SK-N-SH treated with all-trans-retinoic acid at 6 μM for 48 hours (cell line): ENCODE measurements at regions not wholly inside any gene's neighbourhood (a gene's known extent, or its start where the extent isn't known, plus 50 kb on each side); places are given as distances from the start of the nearest gene placed in this dataset.

Source experiments
- ATAC-seq: fragments of 200-7000 bp; cut with Tn5 transposase; 3 replicates; pipeline ENCODE4 v1.9.1; 2020; ENCODE audit warnings: mild to moderate bottlenecking, moderate library complexity
- ARNTL ChIP-seq: fragments of 450-650 bp; formaldehyde crosslinking; IDR thresholded peaks from 2 replicates; pipeline ENCODE4 v1.5.0; 2020; ENCODE audit warnings: low read depth, mild to moderate bottlenecking, moderate library complexity, borderline replicate concordance
- BACH2 ChIP-seq: fragments of 250-450 bp; sonication (Bioruptor Pico); IDR thresholded peaks from 2 replicates; pipeline ENCODE4 v1.9.0; 2021; ENCODE audit warnings: mild to moderate bottlenecking, borderline replicate concordance
- ESRRG ChIP-seq: fragments of 250-450 bp; sonication (Bioruptor Pico); IDR thresholded peaks from 2 replicates; pipeline ENCODE4 v1.6.1; 2021; ENCODE audit warnings: mild to moderate bottlenecking
- GLIS3 ChIP-seq: fragments of 250-450 bp; sonication (Bioruptor Pico); IDR thresholded peaks from 2 replicates; pipeline ENCODE4 v1.5.0; 2020; ENCODE audit warnings: mild to moderate bottlenecking, moderate library complexity
- ISL1 ChIP-seq: fragments of 250-450 bp; sonication (Bioruptor Pico); IDR thresholded peaks from 2 replicates; pipeline ENCODE4 v2.1.2; 2022; ENCODE audit warnings: mild to moderate bottlenecking, moderate library complexity
- OSR1 ChIP-seq: fragments of 250-450 bp; sonication (Bioruptor Pico); IDR thresholded peaks from 2 replicates; pipeline ENCODE4 v1.8.0; 2022; ENCODE audit warnings: moderate library complexity, mild to moderate bottlenecking, inconsistent platforms
- PPARA ChIP-seq: fragments of 250-450 bp; sonication (Bioruptor Pico); IDR thresholded peaks from 2 replicates; pipeline ENCODE4 v1.5.0; 2020; ENCODE audit warnings: mild to moderate bottlenecking, borderline replicate concordance
- RARB ChIP-seq: fragments of 250-450 bp; sonication (Bioruptor Pico); IDR thresholded peaks from 2 replicates; pipeline ENCODE4 v1.8.0; 2021; ENCODE audit warnings: mild to moderate bottlenecking, moderate library complexity
- SNAI2 ChIP-seq: fragments of 250-450 bp; sonication (Bioruptor Pico); IDR thresholded peaks from 2 replicates; pipeline ENCODE4 v1.5.0; 2020; ENCODE audit warnings: mild to moderate bottlenecking, moderate library complexity
- TCF4 ChIP-seq: fragments of 250-450 bp; sonication (Bioruptor Pico); IDR thresholded peaks from 2 replicates; pipeline ENCODE4 v1.8.0; 2021; ENCODE audit warnings: mild to moderate bottlenecking, moderate library complexity, borderline replicate concordance
- TOX ChIP-seq: fragments of 250-450 bp; sonication (Bioruptor Pico); IDR thresholded peaks from 2 replicates; pipeline ENCODE4 v1.8.0; 2021; ENCODE audit warnings: mild to moderate bottlenecking, moderate library complexity, borderline replicate concordance
- ZC3H10 ChIP-seq: fragments of 250-450 bp; sonication (Bioruptor Pico); IDR thresholded peaks from 2 replicates; pipeline ENCODE4 v1.5.1; 2021; ENCODE audit warnings: mild to moderate bottlenecking, moderate library complexity
- ZFP3 ChIP-seq: fragments of 250-450 bp; sonication (Bioruptor Pico); IDR thresholded peaks from 2 replicates; pipeline ENCODE4 v1.5.0; 2020; ENCODE audit warnings: mild to moderate bottlenecking, moderate library complexity
- ZFP30 ChIP-seq: fragments of 450-650 bp; formaldehyde crosslinking; IDR thresholded peaks from 2 replicates; pipeline ENCODE4 v1.5.0; 2022; ENCODE audit warnings: mild to moderate bottlenecking, moderate library complexity
- ZNF565 ChIP-seq: fragments of 450-650 bp; formaldehyde crosslinking; conservative IDR thresholded peaks from 2 replicates; pipeline ENCODE4 v1.5.0; 2020; ENCODE audit warnings: low read depth, mild to moderate bottlenecking, moderate library complexity
- ZNF70 ChIP-seq: fragments of 450-650 bp; formaldehyde crosslinking; IDR thresholded peaks from 2 replicates; pipeline ENCODE4 v1.5.0; 2020; ENCODE audit warnings: mild to moderate bottlenecking, moderate library complexity
- ZNF8 ChIP-seq: fragments of 450-650 bp; formaldehyde crosslinking; IDR thresholded peaks from 2 replicates; pipeline ENCODE4 v1.5.0; 2020; ENCODE audit warnings: mild to moderate bottlenecking, moderate library complexity
- TF ChIP-seq, protein P1 (sequence below): fragments of 250-450 bp; sonication (Bioruptor Pico); IDR thresholded peaks from 2 replicates; pipeline ENCODE4 v1.5.1; 2020; ENCODE audit warnings: low read depth, mild to moderate bottlenecking, moderate library complexity
- TF ChIP-seq, protein P2 (sequence below): fragments of 250-450 bp; sonication (Bioruptor Pico); IDR thresholded peaks from 2 replicates; pipeline ENCODE4 v1.5.1; 2021; ENCODE audit warnings: mild to moderate bottlenecking, moderate library complexity
- TF ChIP-seq, protein P3 (sequence below): fragments of 250-450 bp; sonication (Bioruptor Pico); IDR thresholded peaks from 2 replicates; pipeline ENCODE4 v1.8.0; 2021; ENCODE audit warnings: low read depth, mild to moderate bottlenecking, moderate library complexity, borderline replicate concordance
- TF ChIP-seq, protein P4 (sequence below): fragments of 250-450 bp; sonication (Bioruptor Pico); IDR thresholded peaks from 2 replicates; pipeline ENCODE4 v1.8.0; 2020; ENCODE audit warnings: mild to moderate bottlenecking, moderate library complexity, borderline replicate concordance
- TF ChIP-seq, protein P5 (sequence below): fragments of 250-450 bp; sonication (Bioruptor Pico); IDR thresholded peaks from 2 replicates; pipeline ENCODE4 v1.5.0; 2020; ENCODE audit warnings: mild to moderate bottlenecking, moderate library complexity

DNA sequence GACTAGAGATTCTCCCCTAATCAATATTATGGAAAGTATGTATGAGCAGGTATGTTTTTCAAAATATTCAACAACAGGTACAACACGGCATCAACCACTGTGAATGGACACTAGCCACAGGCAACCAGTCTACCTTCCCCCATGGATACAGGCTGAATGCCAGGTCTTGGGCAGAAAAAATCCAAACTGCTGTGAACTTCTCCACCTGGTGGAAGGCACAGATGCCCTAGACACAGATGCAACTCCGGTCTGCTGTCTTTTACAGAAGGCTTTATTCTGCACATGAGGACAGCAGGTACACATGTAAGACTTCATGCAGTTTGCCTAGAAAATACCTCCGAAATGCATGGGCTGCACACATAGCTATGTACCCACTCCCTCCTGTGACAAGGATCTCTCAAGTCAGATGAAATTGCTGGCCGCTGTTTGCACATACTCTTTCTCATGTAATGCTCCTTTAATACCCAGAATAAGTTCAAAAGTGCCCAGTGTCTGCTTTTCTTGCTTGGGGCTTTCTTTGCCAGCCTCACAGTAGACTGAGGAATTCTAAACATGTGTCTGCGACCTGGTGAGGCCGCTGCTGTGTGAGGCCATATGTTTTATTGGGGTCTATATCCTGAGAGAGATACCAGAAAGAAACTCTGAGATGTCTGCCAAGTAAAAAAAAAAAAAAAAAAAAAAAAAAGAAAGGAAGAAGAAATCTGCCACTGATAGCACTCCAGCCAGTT, 325.9 kb downstream of the FOXO1 start:
- ATAC-seq: peak; percentile 71

DNA sequence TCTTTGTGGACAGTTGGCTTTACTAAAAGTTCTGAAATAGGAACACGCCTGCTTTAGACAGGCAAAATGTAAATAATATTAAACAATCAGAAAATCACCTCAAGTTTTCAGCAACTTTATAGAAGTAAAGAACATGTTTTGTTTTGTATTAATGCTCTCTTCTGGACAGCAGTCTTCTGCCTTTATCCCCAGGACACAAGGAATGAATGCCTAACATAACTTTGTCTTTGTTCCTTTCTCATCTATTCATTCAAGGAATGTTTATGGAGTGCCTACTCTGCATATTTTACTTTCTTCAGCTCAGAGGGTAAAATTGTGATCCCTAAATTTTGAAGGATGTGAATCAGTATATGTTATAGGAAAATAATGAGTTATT, 325.4 kb downstream of the FOXO1 start:
- TF ChIP-seq OSR1 (CRISPR knock-in tag) (no peak), ZNF8 (no peak), ISL1 (CRISPR knock-in tag) (no peak), TCF4 (CRISPR knock-in tag) (no peak), RARB (CRISPR knock-in tag) (no peak), BACH2 (no peak), TOX (CRISPR knock-in tag) (no peak), ZC3H10 (CRISPR knock-in tag) (no peak), ZFP3 (CRISPR knock-in tag) (no peak), ESRRG (CRISPR knock-in tag) (no peak), ZFP30 (CRISPR knock-in tag) (no peak), GLIS3 (no peak), ZNF70 (CRISPR knock-in tag) (no peak), ZNF565 (no peak), SNAI2 (no peak)
- TF ChIP-seq, protein P1, sequence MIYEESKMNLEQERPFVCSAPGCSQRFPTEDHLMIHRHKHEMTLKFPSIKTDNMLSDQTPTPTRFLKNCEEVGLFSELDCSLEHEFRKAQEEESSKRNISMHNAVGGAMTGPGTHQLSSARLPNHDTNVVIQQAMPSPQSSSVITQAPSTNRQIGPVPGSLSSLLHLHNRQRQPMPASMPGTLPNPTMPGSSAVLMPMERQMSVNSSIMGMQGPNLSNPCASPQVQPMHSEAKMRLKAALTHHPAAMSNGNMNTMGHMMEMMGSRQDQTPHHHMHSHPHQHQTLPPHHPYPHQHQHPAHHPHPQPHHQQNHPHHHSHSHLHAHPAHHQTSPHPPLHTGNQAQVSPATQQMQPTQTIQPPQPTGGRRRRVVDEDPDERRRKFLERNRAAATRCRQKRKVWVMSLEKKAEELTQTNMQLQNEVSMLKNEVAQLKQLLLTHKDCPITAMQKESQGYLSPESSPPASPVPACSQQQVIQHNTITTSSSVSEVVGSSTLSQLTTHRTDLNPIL (CRISPR knock-in tag): no peak
- TF ChIP-seq, protein P2, sequence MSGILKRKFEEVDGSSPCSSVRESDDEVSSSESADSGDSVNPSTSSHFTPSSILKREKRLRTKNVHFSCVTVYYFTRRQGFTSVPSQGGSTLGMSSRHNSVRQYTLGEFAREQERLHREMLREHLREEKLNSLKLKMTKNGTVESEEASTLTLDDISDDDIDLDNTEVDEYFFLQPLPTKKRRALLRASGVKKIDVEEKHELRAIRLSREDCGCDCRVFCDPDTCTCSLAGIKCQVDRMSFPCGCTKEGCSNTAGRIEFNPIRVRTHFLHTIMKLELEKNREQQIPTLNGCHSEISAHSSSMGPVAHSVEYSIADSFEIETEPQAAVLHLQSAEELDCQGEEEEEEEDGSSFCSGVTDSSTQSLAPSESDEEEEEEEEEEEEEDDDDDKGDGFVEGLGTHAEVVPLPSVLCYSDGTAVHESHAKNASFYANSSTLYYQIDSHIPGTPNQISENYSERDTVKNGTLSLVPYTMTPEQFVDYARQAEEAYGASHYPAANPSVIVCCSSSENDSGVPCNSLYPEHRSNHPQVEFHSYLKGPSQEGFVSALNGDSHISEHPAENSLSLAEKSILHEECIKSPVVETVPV (CRISPR knock-in tag): no peak
- TF ChIP-seq, protein P3, sequence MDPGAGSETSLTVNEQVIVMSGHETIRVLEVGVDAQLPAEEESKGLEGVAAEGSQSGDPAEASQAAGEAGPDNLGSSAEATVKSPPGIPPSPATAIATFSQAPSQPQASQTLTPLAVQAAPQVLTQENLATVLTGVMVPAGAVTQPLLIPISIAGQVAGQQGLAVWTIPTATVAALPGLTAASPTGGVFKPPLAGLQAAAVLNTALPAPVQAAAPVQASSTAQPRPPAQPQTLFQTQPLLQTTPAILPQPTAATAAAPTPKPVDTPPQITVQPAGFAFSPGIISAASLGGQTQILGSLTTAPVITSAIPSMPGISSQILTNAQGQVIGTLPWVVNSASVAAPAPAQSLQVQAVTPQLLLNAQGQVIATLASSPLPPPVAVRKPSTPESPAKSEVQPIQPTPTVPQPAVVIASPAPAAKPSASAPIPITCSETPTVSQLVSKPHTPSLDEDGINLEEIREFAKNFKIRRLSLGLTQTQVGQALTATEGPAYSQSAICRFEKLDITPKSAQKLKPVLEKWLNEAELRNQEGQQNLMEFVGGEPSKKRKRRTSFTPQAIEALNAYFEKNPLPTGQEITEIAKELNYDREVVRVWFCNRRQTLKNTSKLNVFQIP: no peak
- peak; percentile 74 for ATAC-seq

More for the DNA sequence above, 325.9 kb downstream of the FOXO1 start:
- TF ChIP-seq, protein P4, sequence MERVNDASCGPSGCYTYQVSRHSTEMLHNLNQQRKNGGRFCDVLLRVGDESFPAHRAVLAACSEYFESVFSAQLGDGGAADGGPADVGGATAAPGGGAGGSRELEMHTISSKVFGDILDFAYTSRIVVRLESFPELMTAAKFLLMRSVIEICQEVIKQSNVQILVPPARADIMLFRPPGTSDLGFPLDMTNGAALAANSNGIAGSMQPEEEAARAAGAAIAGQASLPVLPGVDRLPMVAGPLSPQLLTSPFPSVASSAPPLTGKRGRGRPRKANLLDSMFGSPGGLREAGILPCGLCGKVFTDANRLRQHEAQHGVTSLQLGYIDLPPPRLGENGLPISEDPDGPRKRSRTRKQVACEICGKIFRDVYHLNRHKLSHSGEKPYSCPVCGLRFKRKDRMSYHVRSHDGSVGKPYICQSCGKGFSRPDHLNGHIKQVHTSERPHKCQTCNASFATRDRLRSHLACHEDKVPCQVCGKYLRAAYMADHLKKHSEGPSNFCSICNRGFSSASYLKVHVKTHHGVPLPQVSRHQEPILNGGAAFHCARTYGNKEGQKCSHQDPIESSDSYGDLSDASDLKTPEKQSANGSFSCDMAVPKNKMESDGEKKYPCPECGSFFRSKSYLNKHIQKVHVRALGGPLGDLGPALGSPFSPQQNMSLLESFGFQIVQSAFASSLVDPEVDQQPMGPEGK (CRISPR knock-in tag): no peak

DNA sequence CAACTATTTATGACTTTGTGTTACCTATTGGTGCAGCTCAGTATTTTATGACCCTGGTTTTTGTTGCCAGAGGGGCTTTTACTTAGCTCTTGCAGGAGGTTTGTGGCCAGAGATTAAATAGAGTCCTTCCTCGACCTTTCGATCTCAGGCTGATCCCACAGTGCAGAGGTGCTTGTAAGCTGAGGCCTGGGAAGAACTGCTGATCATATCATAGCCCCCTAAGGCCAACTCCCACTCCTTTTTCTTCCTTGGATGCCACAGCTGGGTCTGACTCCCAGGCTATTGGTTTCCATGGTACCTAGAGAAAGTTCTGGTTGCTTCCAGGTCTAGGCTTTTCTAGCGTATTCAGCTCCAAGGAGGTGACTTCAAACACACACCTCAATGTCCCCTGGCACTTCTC, 324.9 kb downstream of the FOXO1 start:
- no peak for ATAC-seq
- TF ChIP-seq, protein P4 (CRISPR knock-in tag): no peak
- no peak for TF ChIP-seq RARB (CRISPR knock-in tag)
- TF ChIP-seq, protein P5, sequence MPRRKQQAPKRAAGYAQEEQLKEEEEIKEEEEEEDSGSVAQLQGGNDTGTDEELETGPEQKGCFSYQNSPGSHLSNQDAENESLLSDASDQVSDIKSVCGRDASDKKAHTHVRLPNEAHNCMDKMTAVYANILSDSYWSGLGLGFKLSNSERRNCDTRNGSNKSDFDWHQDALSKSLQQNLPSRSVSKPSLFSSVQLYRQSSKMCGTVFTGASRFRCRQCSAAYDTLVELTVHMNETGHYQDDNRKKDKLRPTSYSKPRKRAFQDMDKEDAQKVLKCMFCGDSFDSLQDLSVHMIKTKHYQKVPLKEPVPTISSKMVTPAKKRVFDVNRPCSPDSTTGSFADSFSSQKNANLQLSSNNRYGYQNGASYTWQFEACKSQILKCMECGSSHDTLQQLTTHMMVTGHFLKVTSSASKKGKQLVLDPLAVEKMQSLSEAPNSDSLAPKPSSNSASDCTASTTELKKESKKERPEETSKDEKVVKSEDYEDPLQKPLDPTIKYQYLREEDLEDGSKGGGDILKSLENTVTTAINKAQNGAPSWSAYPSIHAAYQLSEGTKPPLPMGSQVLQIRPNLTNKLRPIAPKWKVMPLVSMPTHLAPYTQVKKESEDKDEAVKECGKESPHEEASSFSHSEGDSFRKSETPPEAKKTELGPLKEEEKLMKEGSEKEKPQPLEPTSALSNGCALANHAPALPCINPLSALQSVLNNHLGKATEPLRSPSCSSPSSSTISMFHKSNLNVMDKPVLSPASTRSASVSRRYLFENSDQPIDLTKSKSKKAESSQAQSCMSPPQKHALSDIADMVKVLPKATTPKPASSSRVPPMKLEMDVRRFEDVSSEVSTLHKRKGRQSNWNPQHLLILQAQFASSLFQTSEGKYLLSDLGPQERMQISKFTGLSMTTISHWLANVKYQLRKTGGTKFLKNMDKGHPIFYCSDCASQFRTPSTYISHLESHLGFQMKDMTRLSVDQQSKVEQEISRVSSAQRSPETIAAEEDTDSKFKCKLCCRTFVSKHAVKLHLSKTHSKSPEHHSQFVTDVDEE (CRISPR knock-in tag): no peak
- no peak for TF ChIP-seq ZFP30 (CRISPR knock-in tag)
- no peak for TF ChIP-seq TCF4 (CRISPR knock-in tag)
- no peak for TF ChIP-seq ESRRG (CRISPR knock-in tag)
- TF ChIP-seq SNAI2: no peak
- TF ChIP-seq OSR1 (CRISPR knock-in tag): no peak
- no peak for TF ChIP-seq ZFP3 (CRISPR knock-in tag)
- TF ChIP-seq PPARA (CRISPR knock-in tag): no peak
- no peak for TF ChIP-seq ARNTL (CRISPR knock-in tag)
- TF ChIP-seq ZC3H10 (CRISPR knock-in tag): no peak
- TF ChIP-seq GLIS3: no peak
- TF ChIP-seq, protein P2 (CRISPR knock-in tag): no peak
- TF ChIP-seq ISL1 (CRISPR knock-in tag): no peak
- no peak for TF ChIP-seq TOX (CRISPR knock-in tag)
